Ammon's horn (tissue), 1 donor: ENCODE measurements at regions not wholly inside any gene's neighbourhood (a gene's known extent, or its start where the extent isn't known, plus 50 kb on each side); places are given as distances from the start of the nearest gene placed in this dataset.

Source experiments
- DNase-seq: peaks from one replicate; pipeline ENCODE4 v3.0.0-alpha.2; 2016; ENCODE audit warnings: low spot score

DNA sequence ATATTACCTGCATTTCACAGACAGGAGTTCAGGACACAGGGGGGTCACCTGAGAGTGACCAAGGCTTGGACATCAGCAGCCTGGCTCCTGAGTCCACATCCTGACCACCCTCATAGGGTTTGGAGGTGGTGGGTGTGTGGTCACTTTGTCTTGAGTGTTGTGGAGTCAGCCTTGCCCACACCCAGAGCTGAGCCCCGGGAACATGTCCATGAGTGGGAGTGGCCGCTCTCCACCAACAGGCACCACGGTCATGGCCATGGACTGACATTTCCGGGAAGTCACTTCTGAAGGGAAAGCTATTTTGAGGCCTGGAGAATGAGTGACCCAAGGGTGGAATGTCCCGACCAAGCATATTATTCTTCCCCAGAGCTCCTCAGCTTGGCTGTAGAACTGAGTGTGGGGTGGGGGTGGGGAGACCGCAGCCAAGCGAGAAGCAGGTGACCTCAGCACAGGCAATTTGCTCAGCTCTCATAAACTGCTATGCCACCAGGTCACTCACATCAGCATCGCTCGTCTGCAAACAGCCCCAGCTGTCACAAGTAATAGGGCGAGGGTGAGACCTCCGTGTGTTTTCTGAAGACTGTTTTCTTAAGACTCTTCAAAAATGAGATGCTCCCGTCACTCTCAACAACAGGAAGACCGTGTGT is 348.6 kb upstream of the CDH4 start:
- no peak for DNase-seq

DNA sequence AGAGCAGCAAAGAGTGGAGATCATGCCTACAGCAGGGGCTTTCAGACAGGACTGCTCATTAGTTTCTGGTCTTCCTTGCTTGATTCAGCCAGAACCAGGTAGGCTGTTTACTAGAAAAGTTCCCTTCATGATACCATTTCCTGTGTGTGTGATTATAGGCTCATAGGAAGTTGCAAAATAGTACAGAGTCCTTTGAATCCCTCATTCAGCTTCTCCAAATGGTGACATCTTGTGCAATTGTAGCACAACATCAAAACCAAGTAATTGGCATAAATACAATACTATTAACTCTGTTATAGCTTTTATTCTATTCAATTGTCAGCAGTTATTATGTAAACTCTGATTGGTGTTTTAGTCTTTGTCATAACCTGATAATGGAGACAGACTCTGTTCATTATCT is 347.3 kb upstream of the CDH4 start:
- no peak for DNase-seq

DNA sequence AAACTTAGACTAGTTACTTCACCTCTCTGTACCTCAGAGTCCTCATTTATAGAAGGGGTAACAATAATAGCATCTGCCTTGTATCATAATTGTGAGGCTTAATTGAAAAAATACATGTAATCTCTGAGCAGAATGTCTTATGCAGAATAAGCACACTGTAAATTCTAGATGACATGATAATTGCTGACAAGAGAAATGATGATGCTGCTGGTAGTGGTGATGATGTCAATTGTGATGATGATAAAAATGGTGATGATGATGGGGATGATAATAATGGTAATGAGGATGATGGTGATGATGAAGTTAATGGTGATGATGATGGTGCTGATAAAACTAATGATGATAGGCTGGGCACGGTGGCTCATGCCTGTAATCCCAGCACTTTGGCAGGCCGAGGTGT is 346.1 kb upstream of the CDH4 start:
- no peak for DNase-seq

DNA sequence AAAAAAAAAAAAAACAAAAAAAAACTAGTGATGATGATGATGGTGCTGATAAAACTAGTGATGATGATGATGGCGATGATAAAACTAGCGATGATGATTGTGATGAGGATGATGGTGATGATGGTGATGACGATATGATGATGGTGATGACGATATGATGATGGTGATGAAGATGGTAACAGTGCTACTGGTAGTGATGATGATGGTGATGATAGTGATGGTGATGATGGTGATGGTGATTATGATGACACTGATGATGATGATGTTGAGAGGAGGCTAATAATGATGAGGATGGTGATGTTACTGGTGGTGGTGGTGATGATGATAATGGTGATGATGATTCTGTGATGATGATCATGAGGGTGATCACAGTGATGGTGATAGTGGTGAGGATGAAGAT is 345.5 kb upstream of the CDH4 start:
- no peak for DNase-seq

DNA sequence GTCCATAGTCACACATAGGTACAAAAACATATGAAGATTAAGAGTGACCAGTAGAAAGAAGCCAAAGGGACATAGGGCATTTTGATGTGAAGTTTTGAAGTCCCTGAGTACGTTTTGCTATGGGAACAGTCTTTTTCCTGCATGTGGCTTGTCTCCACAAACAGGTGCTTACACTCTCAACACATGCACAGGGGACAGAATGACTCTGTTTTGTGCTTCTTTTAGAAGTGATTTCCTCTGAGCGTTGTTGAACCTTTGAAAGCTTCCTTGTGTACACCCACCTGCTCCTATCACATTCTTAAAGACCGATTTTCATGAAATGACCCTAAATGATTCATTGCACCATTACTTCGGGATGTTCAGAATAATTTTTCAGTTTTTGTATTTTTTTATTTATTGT is 338.8 kb upstream of the CDH4 start:
- no peak for DNase-seq

DNA sequence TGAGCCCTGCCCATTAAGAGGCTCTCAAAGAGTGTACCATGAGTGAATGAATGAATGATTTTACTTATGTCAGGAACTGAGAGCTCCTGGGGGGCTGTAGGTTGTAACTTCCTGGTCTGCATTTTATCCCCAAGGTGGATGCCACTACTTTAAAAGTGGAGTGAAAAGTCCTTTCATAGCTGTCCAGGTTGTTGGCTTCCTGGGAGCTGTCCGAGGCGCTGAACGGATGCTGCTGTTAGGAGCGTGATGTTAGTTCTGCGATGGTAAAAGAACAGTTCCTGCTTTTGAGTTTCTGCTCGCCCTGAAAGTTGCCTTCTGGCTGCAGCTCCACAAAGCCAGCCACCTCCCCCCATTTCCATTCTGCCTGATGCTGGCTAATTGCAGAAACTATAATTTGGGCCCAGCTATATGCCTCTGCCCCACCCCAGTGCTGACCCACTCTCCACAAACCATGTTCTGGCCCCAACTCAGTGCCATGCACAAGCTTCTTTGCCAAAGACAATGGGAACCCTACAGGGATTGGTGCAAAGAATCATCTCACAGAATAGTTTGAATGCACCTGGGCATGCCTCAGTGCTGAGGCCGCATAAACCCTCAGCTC is 330.9 kb upstream of the CDH4 start:
- DNase-seq = no peak

DNA sequence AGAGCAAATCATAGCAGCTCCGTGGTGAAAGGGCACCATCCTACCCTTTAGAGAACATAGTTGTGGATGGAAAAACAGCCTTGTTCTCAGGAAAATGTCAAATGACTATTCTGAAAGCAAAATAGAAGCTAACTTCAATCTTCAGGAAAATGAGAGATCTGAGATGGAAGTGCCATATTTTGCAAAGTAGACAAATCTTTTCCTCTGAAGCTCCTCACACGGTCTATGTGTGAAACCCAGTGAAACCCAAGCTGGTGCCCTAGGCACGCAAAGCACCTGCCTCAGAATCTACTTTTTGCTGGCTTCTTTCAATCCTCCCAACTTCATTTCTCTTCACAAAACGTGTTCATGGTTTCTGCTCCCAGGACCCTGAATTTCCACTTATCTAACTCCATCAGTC is 325.2 kb upstream of the CDH4 start:
- no peak for DNase-seq

DNA sequence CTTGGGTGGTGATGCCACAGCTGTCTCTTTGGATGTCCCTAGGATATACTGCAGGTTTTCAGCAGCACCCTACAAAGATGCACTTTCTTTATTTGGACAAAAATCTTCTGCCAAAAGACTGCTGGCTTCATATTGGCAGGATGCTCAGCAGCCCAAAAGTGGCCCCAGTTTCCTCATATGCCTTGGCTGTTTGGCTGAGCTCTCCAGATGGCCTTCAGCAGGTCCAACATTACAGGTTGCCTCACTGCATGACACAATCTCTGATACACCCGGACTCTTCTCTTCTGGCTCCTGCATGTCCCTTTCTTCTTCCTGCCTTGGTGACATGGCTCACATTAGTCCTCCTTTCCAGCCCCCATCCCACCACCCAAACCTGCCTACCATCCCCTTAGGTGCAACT is 323.7 kb upstream of the CDH4 start:
- DNase-seq = no peak

DNA sequence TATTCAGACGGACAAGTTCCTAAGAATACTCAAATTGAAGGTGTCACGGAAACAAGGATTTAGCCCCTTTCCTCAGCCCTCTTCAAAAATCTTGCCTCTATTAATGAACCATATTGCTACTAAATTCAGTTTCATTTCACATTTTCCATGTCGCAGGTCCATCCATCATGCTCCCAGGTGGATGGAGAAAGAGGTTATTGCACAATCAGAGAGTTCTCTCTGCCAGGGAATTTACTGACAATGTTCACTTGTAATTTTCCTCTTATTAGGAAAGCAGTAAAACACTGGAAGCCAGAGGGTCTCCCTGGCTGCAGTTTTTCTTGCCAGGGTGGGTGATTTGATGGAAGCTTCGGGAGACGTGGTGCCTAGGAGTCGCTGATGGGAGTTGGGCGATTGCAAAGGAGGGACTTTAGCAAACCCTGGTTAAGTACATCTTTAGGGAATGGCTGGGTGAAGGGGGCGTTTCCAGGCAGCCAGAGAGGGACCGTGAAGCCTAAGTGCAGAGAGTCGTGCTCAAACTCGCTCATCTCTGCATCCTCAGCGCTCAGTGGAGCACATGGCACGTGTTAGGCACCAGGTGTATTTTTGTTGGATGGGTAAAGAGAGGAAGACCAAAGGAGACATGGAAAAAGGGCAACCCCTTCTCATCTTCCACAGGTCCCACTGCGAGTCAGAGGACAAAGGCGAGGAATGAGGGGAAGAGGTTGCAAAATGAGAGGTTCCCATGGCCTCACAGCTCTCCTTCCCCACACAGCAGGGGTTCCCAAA is 321.9 kb upstream of the CDH4 start:
- DNase-seq = no peak

DNA sequence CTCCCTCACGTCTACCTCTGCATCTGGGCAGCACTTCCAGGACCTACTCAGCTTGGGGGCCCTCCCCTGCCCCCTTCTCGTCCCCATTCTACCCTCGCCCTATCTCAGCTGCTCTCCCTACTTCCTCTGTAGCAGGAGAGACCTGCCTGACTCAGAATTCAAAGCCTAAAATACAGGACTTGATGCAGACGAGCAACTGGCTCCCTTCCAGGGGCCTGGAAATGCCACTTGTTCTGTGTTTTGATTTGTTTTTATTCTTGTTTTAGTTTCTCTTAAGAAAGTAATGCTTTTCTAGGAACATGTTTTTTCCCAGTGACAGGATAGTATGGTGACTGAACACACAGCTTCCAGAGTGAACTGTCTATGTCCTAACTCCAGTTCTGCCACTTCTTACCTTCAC is 320.4 kb upstream of the CDH4 start:
- DNase-seq = no peak

DNA sequence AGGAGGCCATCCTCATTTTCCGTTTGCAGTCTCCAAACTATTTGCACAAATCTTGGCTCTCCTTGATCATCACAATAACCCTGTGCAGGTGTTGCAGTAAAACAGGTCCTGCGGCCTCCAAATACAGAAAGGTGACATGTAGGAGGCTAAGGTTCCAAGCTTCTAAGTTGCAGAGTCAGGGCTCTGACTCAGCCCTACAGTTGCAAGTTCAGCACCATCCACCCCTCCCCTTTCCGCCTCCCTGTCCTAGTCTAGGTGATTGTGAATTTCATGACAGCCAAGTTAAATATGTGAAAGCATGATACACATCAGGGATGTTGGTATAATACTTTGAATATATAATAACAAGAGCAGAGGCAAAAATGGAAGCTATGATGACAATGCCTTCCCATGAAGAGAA is 317.3 kb upstream of the CDH4 start:
- DNase-seq = no peak

DNA sequence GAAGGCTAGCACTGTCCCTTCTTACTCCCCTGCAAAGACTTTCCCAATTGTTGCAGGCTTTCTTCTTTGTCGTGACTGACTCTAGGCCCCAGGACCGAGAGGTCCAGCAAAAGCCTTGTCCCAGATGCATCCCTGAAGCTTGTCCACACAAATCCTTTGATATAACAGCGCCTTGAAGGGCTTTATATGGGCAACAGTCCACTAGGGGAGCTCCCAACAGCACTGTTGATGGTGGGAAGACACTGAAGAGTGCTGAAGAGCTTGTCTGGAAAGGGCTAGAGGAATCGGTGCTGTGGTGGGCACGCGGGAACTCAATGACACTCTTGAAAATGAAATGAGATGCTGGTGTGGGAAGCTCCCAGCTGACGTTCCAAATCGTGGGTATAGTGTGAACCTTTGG is 316.1 kb upstream of the CDH4 start:
- no peak for DNase-seq

DNA sequence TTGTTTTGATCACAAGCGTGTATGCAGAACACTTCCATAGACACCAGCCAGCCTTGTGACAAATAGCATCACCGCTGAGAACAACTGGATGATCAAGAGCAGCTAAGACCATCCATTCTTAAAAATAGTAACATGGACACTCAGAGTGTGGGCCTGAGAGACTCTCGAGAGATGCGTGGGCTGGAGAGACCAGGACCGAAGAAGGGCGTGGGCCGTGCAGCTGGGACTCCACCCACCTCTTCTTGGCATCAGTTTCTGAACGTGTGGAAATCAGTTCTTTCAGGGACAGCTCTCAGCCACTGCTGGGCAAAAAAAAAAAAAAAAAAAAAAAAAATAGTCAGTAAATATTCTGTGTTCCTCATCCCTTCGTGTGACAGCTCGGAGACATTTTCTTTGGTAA is 314.5 kb upstream of the CDH4 start:
- DNase-seq = no peak

DNA sequence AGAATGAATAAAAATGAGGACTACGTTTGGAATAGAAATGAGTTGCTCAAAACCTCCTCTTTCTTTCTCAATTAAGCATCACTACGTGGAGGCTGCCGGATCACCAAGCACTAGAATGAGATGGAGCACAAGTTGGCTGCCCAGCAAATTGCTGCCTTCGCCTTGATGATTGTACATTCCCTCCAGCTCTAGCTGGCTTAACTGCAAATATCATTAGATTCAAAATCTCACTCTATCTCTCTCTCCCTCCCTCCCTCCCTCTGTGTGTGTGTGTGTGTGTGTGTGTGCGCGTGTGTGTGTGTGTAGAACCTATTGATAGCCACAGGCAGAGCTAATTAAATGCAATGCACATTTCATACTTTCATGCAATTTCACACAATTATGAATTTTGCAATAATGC is 310.7 kb upstream of the CDH4 start:
- DNase-seq = no peak

DNA sequence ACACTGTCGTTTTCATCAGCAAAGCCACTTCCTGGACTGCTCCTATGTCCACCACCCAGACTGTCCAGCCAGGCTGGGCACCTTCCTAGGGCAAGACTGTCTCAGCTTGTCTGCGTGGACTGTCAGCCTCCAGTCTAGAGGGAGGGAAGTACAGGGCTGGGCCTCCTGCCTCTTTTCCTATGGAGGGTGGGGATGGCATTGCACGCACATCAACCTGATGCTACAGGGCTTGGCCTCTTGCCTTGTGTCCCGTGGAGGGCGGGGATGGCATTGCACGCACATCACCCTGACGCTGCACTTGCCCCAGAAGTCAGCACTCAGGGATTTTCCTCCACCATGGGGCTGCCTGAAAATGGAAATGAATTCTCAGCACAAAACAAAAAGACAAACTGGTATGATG is 304.2 kb upstream of the CDH4 start:
- no peak for DNase-seq

DNA sequence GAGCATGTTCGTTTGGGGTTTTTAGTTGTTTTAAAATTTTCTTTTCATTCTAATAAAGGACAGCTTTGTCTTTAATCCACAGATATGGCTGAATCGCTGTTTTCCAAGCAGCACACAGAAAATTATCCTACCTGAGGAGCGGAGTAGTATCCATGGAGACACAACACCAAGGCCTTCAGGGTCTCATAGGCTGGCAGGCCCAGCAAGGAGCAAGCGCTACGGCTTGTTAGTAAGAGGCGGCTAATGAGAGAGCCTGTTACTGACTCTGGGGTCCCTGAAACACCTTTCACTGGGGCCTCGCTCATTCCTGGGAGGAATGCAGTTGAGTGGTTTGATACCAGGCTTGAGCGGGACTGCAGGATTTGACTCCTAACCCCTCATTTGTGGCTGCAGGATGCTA is 303.8 kb upstream of the CDH4 start:
- no peak for DNase-seq

DNA sequence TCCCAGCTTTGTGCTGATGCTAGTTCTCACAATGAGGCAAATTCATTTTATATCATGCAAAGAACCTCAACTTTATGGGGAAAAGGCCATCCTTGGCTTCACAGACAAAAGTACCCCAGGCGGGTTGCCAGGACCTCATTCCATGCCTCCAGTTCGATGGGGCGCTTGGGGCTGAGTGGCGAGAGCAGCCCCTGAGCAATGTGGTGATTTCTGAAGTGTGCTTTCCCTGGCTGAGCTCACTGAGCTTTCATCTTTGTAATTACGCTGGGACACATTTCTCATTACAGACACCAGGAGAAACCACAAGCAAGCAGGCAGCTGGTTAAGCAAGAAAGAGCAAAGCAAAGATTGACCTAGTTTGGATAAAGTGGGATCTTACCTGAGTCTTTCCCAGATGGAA is 301.5 kb upstream of the CDH4 start:
- no peak for DNase-seq

DNA sequence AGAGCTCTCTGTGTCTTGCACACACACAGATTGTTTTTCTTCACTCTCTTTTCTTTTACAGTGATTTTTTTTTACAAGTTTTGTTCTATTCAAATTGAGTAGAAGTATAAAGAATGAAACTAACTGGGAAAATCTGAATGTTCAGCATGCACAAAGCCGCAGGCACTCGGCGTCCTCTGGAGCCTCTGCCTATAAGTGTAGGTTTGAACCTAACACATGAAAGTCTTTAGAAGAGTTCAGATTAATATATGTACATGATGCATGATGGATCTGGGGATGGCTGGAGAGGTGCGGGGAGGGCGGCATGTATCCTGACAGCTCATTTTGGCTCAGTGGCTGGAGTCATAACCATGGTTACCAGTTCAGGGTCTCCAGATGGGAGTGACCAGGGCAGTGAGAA is 301.1 kb upstream of the CDH4 start:
- DNase-seq = no peak

DNA sequence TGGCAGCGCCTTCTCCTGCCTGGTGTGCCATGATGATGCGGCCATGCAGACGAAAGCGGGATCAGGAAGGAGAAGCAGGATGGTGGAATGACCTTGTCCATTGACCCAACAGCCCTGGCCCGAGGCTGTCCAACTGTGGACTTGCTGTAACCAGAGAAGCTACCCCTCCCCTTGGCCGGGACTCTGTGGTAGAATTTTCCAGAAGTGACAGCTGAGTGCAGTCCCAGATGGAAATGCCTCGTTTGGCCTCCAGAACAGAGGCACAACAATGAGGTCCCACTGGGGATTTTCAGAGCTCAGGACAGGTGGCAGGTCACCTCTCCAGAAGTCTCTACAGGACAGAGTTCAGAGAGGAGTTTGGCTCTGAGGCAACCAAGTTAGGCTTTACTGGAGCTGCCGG is 299.2 kb upstream of the CDH4 start:
- no peak for DNase-seq

DNA sequence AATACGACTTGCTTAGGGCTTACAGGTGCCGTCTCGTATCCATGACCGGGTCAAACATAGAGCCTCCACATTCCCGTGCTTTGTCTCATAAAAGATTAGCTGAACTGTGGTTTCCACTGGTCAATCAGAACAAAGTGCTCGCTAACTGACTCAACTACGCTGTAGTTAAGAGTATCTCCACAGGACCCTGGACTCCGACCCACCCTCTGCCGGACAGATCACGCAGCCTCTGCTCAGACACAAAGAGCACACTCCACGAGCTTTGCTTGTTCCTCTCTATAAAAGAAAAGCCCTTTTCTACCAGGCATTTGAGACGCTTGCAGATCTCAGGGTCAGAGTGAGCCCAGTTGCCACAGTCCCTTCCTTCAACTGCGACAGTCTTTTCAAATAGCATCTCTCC is 298.7 kb upstream of the CDH4 start:
- no peak for DNase-seq

DNA sequence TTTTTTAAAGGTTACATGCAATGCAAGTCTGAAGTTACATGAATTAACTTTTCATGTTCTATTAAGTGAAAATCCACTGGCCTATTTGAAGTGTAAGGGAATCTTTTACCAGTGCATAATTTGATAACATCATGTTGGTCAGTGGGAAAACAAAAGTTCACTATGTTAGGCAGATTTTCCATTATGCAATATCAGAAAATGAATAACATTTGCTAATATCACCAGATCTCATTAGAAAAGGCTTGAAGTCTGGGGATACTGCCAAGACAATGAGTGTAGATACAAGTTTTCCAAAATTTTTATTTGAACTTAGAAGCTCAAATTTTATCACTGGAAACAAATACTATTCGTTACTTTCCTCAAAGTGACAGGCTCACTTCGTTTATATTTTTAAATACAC is 296.4 kb upstream of the CDH4 start:
- DNase-seq = no peak

DNA sequence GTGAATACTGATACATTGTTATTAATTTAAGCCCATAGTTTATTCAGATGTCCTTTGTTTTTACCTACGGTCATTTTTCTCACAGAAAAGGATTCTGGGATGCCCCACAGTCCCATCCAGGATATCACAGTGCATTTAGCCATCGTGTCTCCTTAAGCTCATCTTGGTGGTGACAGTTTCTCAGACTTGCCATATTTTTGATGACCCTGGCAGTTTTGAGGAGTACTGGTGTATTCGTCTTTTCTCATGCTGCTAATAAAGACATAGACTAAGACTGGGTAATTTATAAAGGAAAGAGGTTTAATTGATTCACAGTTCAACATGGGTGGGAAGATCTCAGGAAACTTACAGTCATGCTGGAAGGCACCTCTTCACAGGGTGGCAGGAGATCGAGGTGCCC is 295.9 kb upstream of the CDH4 start:
- DNase-seq = no peak

DNA sequence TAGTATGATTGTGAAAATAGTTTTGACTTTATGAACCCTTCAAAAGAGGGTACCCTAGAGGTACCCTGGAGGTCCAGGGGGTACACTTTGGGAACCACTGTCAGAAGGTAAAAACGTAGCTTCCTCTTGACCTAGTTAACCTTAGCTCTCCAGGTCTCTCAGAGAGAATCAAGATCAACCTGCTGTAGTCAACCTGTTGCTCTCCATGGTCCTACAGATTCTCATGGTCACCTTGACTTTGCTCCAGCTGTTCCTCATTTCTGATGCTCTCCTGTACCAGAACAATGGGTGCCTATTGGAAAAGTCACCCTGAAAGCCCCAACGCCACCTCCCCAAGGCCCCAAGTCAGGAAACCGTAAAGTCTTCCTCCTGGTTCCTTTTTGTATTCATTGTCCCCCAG is 294.4 kb upstream of the CDH4 start:
- DNase-seq = no peak

DNA sequence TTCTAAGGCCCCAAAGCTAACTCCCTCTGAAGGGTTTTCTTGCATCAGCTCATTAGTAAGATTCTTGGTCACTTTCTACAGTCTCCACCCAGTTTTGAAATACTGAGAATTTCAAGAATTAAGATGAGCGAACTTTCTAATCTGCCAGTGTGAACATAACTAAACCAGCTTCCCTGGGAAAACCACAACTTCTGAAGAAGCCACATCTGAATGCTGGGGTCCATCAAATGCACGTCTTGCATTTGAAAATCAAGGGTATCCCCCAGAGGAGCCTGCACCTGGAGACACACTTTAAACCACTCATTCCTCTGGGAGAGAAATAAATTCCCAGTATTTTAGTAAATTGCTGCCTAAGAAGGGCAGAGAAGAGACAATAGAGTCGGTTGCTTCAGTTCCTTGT is 292.1 kb upstream of the CDH4 start:
- no peak for DNase-seq
